ENCODE measurements at regions not wholly inside any gene's neighbourhood (a gene's known extent, or its start where the extent isn't known, plus 50 kb on each side); places are given as distances from the start of the nearest gene placed in this dataset.

- DNase-seq, result peak; percentile 75 to 76
These were observed 58.3 kb upstream of the LYST start for GRCh38 chr1:235925016-235925415.

DNA sequence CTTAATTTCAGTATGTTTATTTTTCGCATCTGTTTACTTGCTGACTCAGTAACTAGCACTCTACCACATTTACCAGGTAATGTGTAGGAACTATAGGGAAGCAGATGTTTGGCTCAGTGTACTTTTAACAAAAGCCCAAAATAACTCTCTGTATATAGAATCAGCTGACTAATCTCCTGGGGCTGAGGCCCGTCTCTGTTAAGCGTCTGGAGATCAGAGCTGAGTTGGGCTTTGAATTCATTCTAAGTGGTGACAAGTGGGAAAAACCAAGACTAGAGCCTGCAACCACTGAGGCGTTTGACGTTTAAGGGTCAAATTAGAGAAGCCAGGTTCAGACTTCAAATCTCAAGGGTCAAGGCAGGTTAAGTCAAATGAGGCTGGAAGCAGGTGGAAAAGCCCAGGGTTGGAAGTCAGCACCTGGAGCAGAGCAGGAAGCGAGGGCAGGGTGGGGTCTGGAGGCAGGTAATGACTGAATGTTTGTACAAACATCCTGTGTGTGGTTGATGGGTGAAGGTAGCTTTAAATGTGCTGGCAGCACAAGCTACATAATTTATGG is 56.8 kb upstream of the LYST start:
- peak in 1 of 2 donors; percentile 21 for DNase-seq

- no peak for DNase-seq
These were observed 54.1 kb upstream of the LYST start for GRCh38 chr1:235920596-235921375.

GRCh38 chr1:235919833-235920441 is 53.2 kb upstream of the LYST start:
- peak; percentile 36 to 53 for DNase-seq

DNA sequence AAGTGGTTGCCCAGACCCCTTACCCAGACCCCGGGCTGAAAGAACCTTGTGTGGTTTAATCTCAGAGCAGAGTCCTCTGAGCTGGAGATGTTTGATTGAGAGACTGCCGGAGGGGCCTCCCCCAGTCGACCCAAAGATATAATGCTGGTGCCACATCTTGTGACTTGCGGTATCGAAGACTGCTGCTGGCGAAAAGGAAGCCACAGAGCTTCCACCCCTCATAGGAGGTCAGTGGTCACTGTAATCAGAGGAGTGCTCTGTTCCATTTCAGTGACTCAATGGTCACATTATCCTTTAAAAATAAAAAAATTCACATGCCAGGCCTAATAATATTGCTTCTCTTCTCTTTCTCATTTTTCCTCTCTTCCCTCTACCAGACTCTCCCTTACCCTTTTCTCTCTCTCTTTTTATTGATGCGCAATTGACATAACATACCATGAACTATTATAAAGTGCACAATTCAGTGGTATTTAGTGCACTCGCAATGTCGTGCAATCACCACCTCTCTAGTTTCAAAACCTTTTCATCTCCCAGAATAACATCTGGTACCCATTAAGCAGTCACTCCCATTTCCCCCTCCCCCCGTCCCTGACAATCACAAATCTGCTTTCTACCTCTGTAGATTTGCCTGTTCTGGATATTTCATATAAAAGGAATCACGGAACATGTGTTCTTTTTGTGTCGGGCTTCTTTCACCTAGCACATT is 52.6 kb upstream of the LYST start:
- DNase-seq, result peak; percentile 80 to 91

DNA sequence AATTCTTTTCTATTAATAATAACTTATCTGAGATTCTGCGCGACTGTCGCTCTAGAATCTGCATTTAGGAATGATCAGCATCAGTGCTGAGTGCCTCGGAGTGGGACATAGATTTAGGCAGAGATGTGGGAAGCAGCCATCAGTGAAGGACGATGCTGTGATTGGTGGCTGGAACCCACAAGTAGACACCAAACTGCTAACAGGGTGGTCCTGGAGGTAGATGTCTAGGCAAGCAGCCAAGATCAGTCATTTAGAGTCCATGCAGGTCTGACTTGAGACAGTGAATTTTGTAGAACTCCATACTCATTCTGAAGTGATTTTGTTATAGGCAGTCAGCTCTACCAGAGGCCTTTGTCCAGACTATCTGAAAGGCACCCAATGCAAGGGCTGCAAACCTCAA is 51.8 kb upstream of the LYST start:
- no peak for DNase-seq

- DNase-seq, result no peak
These were observed 51.3 kb upstream of the LYST start for GRCh38 chr1:235918032-235918431.

GRCh38 chr1:235917267-235917811 is 50.6 kb upstream of the LYST start:
- peak; percentile 98 for DNase-seq
